IPS-20b (cell line): ENCODE measurements at regions not wholly inside any gene's neighbourhood (a gene's known extent, or its start where the extent isn't known, plus 50 kb on each side); places are given as distances from the start of the nearest gene placed in this dataset.

Experiments
- H3K27ac ChIP-seq: one replicate; pipeline ENCODE4 v1.5.1; 2013; ENCODE audit warnings: low read length
- H3K27me3 ChIP-seq: 2 replicates; pipeline ENCODE4 v1.6.1; 2013; ENCODE audit warnings: mild to moderate bottlenecking, low read length, inconsistent platforms; ENCODE audit not compliant: insufficient read depth
- H3K36me3 ChIP-seq: 2 replicates; pipeline ENCODE4 v1.6.1; 2013; ENCODE audit warnings: low read depth, mild to moderate bottlenecking, inconsistent platforms, low read length, moderate library complexity; ENCODE audit not compliant: insufficient read depth
- H3K4me1 ChIP-seq: 2 replicates; pipeline ENCODE4 v1.6.1; 2013; ENCODE audit warnings: mild to moderate bottlenecking, control low read depth, inconsistent platforms, low read length, moderate library complexity; ENCODE audit not compliant: insufficient read depth
- H3K4me3 ChIP-seq: 2 replicates; pipeline ENCODE4 v1.5.1; 2013; ENCODE audit warnings: mild to moderate bottlenecking, low read length, inconsistent platforms
- H3K9ac ChIP-seq: 2 replicates; pipeline ENCODE4 v1.6.1; 2013; ENCODE audit warnings: low read depth, mild to moderate bottlenecking, inconsistent platforms, low read length, moderate library complexity
- H3K9me3 ChIP-seq: 2 replicates; pipeline ENCODE4 v1.6.1; 2013; ENCODE audit warnings: mild to moderate bottlenecking, low read depth, low read length, inconsistent platforms; ENCODE audit not compliant: insufficient read depth

DNA sequence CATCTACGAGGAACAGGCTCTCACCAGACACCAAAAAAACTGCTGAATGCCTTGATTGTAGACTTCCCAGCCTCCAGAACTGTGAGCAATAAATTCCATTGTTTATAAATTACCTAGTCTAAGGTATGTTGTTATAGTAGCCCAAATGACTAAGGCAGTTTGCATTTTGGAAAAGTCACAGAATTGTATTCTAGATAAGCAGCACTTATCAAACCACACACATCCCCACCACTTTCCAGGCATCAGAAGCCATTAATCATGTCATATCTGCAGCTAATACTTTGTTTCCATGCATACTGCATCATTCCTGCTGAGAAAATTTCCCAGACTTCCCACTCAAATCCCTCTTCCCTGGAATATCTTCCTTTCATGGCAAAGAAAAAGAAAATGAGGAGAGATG is 187.2 kb downstream of the INO80D start:
- H3K9me3 ChIP-seq = no peaks in the 10 kb centered on the region; the same call in 1 of the 2 replicates
- no peaks in the 10 kb centered on the region for H3K36me3 ChIP-seq
- no peaks in the 10 kb centered on the region for H3K27me3 ChIP-seq
- no peak overlapping the region for H3K9ac ChIP-seq
- H3K4me1 ChIP-seq = no peaks in the 10 kb centered on the region
- no peak overlapping the region for H3K4me3 ChIP-seq
- H3K27ac ChIP-seq = no peak overlapping the region

GRCh38 chr2:205895981-205896655 is 189.9 kb downstream of the INO80D start:
- no peaks in the 10 kb centered on the region for H3K4me1 ChIP-seq
- H3K9ac ChIP-seq = no peak overlapping the region
- H3K9me3 ChIP-seq = no peaks in the 10 kb centered on the region; the same call in 1 of the 2 replicates
- H3K36me3 ChIP-seq = no peaks in the 10 kb centered on the region
- H3K27ac ChIP-seq = no peak overlapping the region
- H3K4me3 ChIP-seq = no peak overlapping the region
- H3K27me3 ChIP-seq = no peaks in the 10 kb centered on the region

DNA sequence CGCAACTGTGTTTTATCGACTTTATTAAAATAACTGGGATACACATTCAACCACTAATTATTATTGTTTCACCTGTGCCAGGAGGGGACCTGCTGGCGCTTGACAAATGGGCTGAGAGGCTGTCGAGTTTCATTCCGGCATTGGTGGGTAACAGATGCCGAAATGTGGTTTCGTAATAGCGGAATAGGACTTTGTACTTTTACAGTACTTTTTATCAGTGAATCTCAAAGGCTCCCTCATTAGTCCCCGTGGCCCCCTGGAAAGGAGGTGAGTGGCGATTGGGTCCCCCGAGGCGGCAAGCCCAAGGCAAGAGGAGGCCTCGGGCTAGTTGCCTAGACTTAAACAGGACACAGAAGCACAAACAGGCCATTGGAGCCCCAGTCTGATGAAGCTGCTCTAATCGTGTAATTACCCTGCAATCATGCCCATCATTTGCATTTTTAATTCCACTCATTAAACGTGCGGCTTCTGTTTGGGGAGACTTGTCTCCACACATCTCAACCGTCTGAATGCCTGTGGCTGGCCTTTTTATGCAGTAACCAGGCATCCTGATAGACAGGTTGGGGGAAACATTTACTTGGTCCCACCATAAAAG is 193.2 kb downstream of the INO80D start:
- H3K27me3 ChIP-seq = no peaks in the 10 kb centered on the region
- no peak overlapping the region for H3K27ac ChIP-seq
- no peaks in the 10 kb centered on the region for H3K36me3 ChIP-seq
- no peak overlapping the region for H3K9ac ChIP-seq
- H3K4me3 ChIP-seq = no peak overlapping the region
- no peaks in the 10 kb centered on the region for H3K9me3 ChIP-seq
- H3K4me1 ChIP-seq = no peaks in the 10 kb centered on the region

- Histone ChIP-seq H3K27me3 (no peaks in the 10 kb centered on the region), H3K4me3 (no peak overlapping the region), H3K9me3 (no peaks in the 10 kb centered on the region), H3K36me3 (no peaks in the 10 kb centered on the region), H3K27ac (no peak overlapping the region), H3K9ac (no peak overlapping the region), H3K4me1 (no peaks in the 10 kb centered on the region)
Observed at GRCh38 chr2:205892251-205892655, 193.7 kb downstream of the INO80D start.

- Histone ChIP-seq H3K9me3 (no peaks in the 10 kb centered on the region), H3K36me3 (no peaks in the 10 kb centered on the region), H3K27ac (no peak overlapping the region), H3K4me1 (no peaks in the 10 kb centered on the region), H3K9ac (no peak overlapping the region), H3K4me3 (no peak overlapping the region), H3K27me3 (no peaks in the 10 kb centered on the region)
Observed at GRCh38 chr2:205889114-205889513, 196.9 kb downstream of the INO80D start.

DNA sequence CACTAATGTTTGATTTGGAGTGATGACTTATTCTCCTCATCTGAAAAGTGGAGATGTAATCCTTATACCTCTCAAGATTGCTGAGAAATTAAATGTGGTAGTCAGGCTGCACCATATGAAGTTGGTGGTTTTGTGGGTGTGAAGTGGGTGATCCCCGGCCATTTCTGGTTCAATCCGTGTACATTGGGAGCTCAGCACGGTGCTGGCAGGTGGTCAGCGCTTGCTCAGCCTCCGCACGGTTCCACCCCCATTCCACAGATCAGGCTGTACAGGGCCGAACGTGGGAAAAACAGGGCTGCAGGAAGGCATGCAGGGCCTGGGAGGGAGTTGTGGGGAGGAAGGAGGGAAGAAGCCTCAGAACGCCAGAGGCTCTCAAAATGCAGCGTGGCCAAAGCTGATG is 198.3 kb downstream of the INO80D start:
- Histone ChIP-seq H3K27ac (no peak overlapping the region), H3K36me3 (no peaks in the 10 kb centered on the region), H3K27me3 (no peaks in the 10 kb centered on the region), H3K4me1 (peaks cover 9% of the 10 kb centered on the region; the same call in 1 of the 2 replicates), H3K9ac (no peak overlapping the region), H3K9me3 (no peaks in the 10 kb centered on the region), H3K4me3 (no peak overlapping the region)

DNA sequence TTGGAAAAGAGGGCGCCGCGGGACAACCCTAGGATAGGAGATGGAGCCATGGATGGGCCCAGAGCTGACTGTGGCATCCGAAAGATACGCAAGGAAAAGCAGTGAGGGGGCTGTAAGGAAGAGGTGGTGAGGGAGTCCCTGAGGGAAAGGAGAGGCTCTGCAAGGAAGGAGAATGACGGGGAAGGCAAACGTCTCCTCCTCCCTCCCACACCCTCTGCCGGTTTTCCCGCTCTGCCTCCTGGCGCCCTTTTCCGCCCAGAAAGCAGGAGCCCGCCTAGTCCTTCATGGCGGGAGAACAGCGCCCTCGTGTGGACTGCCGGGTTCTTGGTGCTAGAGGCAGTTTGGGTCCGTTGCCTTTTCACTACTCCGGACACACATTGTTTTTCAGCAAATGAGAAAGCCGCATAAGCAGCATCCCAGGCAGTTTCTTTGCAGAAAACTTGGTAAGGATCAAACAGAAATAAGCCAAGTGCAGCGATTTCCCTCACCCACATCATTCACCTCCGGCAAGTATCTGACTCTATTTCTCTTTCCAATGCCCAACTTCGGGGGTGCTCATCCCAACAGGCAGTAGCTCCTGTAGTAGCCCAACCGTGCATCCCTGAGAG is 200.4 kb downstream of the INO80D start:
- H3K4me3 ChIP-seq = no peak overlapping the region
- H3K9me3 ChIP-seq = no peaks in the 10 kb centered on the region
- H3K36me3 ChIP-seq = no peaks in the 10 kb centered on the region
- no peak overlapping the region for H3K27ac ChIP-seq
- H3K9ac ChIP-seq = no peak overlapping the region
- peaks cover 11% of the 10 kb centered on the region; the same call in 1 of the 2 replicates for H3K4me1 ChIP-seq
- H3K27me3 ChIP-seq = no peaks in the 10 kb centered on the region

DNA sequence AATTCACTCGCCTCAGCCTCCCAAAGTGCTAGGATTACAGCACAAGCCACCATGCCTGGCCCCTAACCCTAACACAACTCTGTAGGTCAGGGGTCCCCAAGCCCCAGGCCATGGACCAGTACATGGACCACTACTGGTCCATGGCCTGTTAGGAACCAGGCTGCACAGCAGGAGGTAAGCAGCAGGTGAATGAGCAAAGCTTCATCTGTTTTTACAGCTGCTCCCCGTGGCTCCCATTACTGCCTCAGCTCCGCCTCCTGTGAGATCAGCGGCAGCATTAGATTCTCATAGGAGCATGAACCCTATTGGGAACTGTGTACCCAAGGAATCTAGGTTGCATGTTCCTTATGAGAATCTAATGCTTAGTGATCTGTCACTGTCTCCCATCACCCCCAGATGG is 201.7 kb downstream of the NRP2 start:
- Histone ChIP-seq H3K4me1 (peaks cover 11% of the 10 kb centered on the region; the same call in 1 of the 2 replicates), H3K9me3 (no peaks in the 10 kb centered on the region), H3K36me3 (no peaks in the 10 kb centered on the region), H3K4me3 (no peak overlapping the region), H3K27ac (no peak overlapping the region), H3K27me3 (no peaks in the 10 kb centered on the region), H3K9ac (no peak overlapping the region)

- peaks cover 11% of the 10 kb centered on the region; the same call in 1 of the 2 replicates for H3K4me1 ChIP-seq
- no peak overlapping the region for H3K4me3 ChIP-seq
- no peak overlapping the region for H3K9ac ChIP-seq
- no peaks in the 10 kb centered on the region for H3K27me3 ChIP-seq
- no peaks in the 10 kb centered on the region for H3K9me3 ChIP-seq
- no peak overlapping the region for H3K27ac ChIP-seq
- no peaks in the 10 kb centered on the region for H3K36me3 ChIP-seq
Observed at GRCh38 chr2:205882806-205883425, 200.6 kb downstream of the NRP2 start.

GRCh38 chr2:205880048-205880447 is 197.7 kb downstream of the NRP2 start:
- no peak overlapping the region for H3K27ac ChIP-seq
- no peaks in the 10 kb centered on the region for H3K9me3 ChIP-seq
- no peak overlapping the region for H3K9ac ChIP-seq
- no peak overlapping the region for H3K4me3 ChIP-seq
- peaks cover 11% of the 10 kb centered on the region; the same call in 1 of the 2 replicates for H3K4me1 ChIP-seq
- H3K27me3 ChIP-seq = no peaks in the 10 kb centered on the region
- H3K36me3 ChIP-seq = no peaks in the 10 kb centered on the region

DNA sequence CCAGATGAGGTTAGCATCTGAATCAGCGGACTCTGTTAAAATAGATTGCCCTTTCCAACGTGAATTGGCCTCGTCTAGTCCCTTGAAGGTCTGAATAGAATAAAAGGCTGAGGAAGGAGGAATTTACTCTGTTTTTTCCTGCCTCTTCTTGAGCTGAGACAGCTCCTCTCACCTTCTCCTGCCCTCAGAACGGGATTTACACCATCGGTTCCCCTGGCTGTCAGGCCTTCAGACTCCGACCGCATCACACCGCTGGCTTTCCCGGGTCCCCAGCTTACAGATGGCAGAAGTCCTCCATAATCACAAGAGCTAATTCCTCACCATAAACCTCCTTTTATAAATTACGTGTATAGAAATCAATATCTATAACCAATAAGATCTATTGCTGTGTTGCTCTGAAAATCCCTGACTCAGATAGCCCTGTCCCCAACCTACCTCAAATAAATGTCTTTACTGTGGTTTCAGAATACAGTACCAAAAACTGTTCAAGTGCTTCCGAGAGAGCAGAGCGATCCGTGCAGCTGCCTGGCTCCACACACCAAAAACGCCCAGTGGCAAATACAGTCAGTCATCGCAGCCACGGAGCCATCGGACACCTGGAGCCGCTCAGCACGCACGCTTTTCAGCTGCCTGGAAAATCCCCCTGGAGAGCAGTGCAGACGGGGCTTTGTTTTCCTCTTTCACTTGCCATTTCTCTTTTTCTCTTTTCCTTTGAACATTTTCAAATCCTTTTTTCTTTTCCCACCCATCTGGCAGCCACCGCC is 196.9 kb downstream of the NRP2 start:
- Histone ChIP-seq H3K4me3 (no peak overlapping the region), H3K4me1 (peaks cover 11% of the 10 kb centered on the region; the same call in 1 of the 2 replicates), H3K9me3 (no peaks in the 10 kb centered on the region)

More for the DNA sequence above, 196.9 kb downstream of the NRP2 start:
- H3K36me3 ChIP-seq = no peaks in the 10 kb centered on the region
- H3K27me3 ChIP-seq = no peaks in the 10 kb centered on the region
- no peak overlapping the region for H3K27ac ChIP-seq
- no peak overlapping the region for H3K9ac ChIP-seq
